HG03469 (cell line): ENCODE measurements at regions not wholly inside any gene's neighbourhood (a gene's known extent, or its start where the extent isn't known, plus 50 kb on each side); places are given as distances from the start of the nearest gene placed in this dataset.

Experiments
- ATAC-seq: cut with Tn5 transposase; IDR thresholded peaks from one replicate; pipeline ENCODE4 v1.9.1; 2021; ENCODE audit warnings: mild to moderate bottlenecking, moderate library complexity, moderate number of reproducible peaks; ENCODE audit not compliant: unreplicated experiment

DNA sequence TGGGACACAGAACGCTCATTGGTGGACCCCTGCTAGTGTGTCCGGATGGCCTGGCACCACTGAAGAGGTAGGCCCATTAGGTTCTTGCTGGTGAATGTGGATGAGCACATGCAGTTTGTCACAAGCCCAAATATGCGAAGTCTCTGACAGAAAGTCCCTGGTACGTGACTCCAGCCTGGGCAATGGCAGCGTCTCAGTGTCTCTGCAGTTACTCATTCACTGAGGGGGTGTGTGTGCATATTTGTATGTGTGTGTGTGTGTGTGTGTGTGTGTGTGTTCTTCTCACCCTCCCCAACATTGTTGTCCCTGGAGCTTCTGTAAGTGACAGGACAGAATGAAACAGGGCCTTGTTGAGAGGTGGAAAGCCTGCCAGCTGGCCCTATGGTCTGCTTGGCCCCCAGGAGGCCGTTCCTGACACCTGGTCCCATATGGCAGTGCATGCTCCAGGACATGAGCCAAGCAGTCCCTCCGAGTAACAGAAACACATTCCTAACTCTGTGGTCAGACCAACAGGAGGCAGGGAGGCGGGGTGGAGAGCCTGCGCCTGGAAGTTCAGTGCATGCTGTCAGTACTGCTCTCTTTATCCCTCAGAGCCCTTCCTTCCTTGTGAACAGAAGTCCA is 169.9 kb downstream of the SLC28A3 start:
- no peak for ATAC-seq

DNA sequence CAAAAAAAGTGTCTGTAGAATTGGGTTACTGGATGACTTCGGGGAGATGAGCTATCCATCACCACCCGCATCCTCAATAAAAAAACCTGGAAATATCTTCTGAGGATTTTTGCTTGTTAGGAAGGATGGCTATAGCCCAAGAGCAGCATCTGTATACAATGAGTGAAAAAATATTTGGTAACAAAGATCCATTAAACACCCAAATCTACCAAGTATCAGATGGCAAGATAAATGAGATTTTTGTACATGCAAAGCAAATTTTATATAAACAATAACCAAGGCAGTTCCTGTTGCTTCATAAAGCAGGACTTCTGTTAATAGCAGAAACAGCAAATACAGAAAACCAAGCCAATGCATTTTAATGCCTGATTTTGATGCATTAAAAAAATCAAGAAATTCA is 166.6 kb downstream of the SLC28A3 start:
- no peak for ATAC-seq

DNA sequence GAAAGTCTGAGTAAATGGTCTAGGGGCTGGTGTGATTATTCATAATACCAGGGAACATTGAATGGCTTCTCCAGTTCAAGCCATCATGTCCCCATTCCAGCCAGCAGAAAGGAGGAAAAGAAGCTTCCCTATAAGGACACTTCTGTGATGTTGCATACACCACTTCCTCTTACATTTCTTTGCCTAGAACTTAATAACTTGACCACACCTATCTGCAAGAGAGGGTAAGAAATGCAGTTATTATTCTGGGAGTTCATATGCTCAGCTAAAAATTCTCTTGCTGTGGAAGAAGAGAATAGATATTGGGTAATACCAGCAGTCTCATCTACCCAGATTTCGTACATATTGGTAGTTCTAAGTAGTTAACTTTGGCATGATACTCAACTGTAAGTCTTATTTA is 166.1 kb downstream of the SLC28A3 start:
- no peak for ATAC-seq

DNA sequence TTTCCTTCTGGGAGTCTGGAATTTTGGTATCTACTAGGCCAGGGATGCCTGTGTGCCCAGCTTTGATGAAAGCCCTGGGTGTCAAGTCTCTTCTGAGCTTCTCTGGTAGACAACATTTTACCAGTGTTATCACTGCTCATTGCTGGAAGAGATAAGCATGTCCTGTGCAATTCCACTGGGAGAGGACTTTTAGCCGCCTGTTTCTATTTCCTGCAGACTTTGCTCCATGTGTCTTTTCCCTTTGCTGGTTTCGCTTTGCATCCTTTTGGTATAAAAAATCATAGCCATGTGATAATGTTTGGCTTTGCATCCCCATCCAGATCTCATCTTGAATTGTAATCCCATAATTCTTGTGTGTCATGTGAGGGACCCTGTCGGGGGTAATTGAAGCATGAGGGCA is 163.2 kb downstream of the SLC28A3 start:
- no peak for ATAC-seq

DNA sequence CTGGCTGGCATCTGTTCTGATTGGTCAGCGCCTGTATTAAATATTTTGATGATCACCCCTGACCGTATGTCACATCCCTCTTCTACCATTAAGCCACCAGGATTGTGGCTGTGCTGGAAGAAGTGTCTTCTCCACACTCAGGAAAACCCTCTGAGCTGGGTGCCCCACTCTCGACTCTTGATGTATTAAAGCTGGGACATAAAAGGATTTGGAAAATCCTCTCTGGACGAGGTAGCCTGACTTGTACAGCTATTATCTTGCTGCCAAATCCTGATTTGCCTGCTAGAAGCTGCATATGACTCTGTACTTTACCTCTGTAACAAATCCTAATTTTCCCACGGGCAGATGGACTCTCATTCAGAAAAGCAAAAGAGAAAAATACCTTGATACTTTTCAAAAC is 161.0 kb downstream of the SLC28A3 start:
- ATAC-seq, result no peak

DNA sequence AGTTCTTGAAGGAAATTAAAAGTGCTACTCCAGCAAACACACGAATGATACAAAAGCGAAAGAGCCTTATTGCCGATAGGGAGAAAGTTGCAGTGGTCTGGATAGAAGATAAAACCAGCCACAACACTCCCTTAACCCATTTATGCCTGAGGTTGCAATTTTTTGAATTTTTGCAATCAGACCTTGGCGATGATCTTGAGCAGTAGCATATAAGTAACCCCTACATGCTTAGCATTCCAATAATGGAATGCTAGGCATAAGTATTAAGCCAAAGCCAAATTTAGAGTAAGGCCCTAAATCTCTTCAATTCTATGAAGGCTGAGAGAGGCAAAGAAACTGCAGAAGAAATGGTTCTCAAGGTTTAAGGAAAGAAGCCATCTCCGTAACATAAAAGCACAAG is 153.5 kb downstream of the SLC28A3 start:
- ATAC-seq, result no peak

DNA sequence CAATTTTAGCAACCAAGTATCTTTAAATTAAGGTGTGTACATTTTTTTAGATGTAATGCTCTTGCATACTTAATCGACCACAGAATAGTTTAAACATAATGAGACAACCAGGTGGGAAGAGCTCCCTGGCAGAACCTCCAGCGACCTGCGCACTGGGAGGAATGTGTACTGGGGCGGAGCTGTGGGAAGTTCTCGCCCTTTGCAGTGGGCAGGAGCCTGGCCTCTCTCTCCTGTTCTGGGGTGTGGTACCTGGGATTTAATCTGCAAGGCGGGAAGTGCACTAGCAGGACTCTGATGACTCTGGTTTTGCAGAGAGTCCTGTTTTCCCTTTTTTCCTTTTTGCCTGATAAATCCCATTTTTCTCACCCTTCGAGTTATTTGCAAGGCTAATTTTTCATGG is 150.7 kb downstream of the SLC28A3 start:
- no peak for ATAC-seq

DNA sequence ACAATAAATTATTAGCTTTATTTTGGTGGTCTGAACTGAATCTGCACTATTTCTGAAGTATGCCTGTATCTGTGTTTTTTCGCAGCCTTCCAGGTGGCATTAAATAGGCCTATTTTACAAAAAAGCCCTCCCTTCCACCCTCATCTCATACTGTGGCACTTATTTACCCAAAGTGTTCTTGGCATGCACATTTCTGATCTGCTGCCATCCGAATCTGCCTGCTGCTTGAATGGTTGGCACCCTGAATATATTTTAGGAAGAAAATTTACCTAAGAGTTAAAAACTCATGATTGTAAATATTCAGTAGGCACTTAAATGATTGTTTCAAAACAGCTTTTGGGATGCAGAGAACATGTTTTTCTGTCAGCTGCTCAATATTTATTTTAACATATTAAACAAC is 150.1 kb downstream of the SLC28A3 start:
- ATAC-seq, result no peak

DNA sequence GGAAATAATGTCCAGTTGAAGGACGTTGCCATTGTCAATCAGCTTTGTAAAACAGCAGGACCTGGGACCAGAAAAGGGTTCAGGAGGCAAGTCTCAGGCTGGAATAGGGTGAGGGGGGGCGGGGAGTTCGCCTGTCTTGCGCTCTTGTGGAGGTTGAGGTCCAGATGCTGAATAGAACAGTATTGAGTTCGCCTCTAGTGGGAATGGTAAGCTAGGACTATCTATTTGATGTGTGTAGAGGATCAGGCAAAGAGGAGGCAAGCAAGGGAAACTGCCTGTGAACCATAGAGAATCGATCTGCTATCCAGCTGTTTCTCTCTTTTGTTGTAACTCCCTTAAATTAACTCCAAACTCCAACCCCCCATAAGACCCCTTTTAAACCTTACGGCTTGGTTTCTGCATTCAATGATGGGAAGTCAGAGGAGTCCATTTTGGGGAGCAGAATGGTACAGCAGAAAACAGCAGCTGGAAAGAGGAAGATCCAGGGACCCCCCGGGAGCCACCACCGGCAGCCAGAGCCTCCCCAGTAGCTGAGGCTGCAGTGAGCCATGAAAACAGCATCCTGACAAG is 133.7 kb downstream of the SLC28A3 start:
- ATAC-seq, result no peak

DNA sequence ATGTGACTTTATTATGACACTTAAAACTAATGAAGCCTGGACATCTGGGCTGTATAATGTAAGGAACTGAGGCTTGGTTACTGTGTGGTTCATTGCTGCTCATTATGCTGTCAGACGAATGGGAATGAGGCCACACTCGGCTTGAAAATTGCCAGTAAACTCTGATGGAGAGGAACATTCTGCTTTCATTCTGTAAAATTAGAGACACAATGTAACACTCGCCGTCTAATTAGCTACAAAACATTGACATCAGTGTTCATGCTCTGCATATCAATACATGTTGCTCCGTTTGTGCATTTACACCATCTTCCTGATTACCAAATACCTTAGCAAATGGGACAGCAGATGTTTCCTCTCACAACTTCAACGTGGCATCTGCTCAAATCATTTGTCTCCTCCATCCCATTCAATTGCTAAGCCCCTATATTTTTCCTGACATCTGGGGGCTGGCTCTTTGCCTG is 133.0 kb downstream of the SLC28A3 start:
- no peak for ATAC-seq

DNA sequence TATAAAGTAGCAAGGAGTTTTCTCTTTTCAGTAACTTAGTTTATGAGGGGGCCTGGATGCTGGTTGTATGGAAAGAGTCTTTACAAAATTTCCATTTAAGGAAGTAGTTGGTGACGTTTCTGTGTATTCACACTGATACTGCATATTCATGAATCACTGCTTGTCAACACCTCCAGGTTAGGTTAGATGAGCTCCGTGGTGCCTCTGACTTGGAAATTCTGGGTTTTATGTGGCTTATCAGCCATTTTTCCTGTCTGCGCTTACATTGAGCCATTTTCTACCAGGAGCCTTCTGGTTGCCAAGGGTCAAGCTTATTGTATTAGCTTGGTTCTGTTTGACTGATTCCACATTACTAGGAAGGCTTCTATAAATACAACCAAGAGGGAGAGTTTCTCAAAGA is 128.3 kb downstream of the SLC28A3 start:
- no peak for ATAC-seq

DNA sequence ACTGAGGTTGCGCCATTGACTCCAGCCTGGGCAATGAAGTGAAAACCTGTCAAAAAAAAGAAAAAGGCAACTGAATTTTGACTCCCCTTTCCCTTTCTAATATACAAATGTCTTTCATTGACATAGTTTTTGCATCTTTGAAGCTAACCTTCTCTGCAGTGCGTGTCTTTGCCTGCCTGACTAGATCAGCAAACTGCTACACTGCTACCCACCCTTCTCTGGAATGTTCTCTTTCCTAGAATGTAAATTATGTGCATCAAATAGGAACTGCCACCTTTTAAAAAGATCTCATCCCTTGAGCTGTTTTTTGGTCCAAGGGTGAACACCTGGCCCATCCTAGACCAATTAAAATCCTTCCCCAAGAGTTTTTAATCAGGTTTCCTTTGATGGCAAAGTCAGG is 127.6 kb downstream of the SLC28A3 start:
- ATAC-seq, result no peak

DNA sequence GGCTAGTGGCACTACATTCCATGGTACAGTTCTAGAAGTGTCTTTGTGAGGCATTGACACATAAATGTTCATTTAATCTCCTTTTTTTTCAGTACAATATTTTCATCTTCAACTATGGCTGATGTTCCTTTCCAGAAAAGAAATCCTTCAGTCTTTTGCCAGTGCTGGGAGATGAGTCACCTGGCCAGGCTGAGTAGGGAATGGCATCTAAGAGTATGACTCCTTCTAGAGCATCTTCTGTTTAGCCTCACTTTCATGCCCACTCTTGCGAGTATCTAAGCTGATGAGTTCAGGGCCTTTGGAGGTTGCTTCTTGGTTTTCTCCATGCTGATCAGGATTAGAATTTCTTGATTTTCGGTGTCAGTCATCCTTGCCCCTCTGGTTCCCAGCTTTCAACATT is 124.4 kb downstream of the SLC28A3 start:
- ATAC-seq, result no peak

DNA sequence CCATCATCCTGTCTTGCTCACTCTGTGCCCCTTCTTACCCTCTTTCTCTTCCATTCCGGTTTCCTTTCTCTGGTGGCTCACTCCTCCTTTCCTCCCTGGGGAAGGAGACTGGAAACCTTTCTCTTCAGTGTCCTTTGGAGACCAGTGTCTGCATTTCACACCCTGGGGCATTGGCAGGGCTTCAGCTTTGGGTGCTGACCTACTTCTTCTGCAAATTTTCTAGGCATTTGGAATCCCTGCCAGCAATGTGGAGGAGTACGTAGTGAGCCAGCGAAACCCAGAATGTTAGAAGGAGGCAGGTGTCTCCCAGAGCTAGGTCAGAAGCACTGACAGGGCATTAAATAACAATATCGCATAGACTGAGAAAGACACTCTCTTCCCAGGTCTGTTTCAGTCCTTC is 122.2 kb downstream of the SLC28A3 start:
- no peak for ATAC-seq

DNA sequence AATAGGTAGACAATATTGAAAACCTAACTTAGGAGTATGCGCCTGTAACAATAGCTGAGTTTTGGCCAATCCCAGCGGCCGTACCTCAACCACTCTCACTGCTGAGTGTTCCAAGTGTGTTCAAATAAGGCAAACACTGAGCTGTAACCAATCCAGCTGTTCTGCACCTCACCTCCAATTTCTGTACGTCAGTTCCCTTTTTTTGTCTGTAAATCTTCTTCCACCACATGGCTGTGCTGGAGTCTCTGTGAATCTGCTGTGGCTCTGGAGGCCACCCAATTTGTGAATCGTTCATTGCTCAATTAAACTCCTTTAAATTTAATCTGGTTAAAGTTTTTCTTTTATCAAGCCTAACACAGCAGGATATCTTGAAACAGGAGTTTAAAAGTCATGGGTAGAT is 116.3 kb downstream of the SLC28A3 start:
- ATAC-seq, result no peak
